ENCODE measurements at regions not wholly inside any gene's neighbourhood (a gene's known extent, or its start where the extent isn't known, plus 50 kb on each side); places are given as distances from the start of the nearest gene placed in this dataset.

- no peak for DNase-seq
These were observed 850.9 kb downstream of the TFAP2A start for GRCh38 chr6:9564021-9564420.

- no peak for DNase-seq
These were observed 851.3 kb downstream of the TFAP2A start for GRCh38 chr6:9563568-9563967.

- DNase-seq, result peak in 1 of 2 experiments; percentile 11
These were observed 860.1 kb downstream of the TFAP2A start for GRCh38 chr6:9554806-9555205.

GRCh38 chr6:9554323-9554722, 860.6 kb downstream of the TFAP2A start:
- DNase-seq, result no peak

- no peak for DNase-seq
These were observed 861.9 kb downstream of the TFAP2A start for GRCh38 chr6:9553002-9553401.

- peak; percentile 1 to 53 for DNase-seq
These were observed 871.2 kb downstream of the TFAP2A start for GRCh38 chr6:9543649-9544048.

- peak; percentile 33 to 61 for DNase-seq
These were observed 874.2 kb downstream of the TFAP2A start for GRCh38 chr6:9540534-9541126.

- DNase-seq, result no peak
These were observed 874.7 kb downstream of the TFAP2A start for GRCh38 chr6:9540126-9540525.

- no peak for DNase-seq
These were observed 875.6 kb downstream of the TFAP2A start for GRCh38 chr6:9539231-9539755.

- no peak for DNase-seq
These were observed 877.5 kb downstream of the TFAP2A start for GRCh38 chr6:9537381-9537780.

GRCh38 chr6:9535106-9535505, 879.8 kb downstream of the TFAP2A start:
- DNase-seq, result no peak

- no peak for DNase-seq
These were observed 882.0 kb downstream of the TFAP2A start for GRCh38 chr6:9532621-9533557.

- DNase-seq, result no peak
These were observed 887.1 kb downstream of the TFAP2A start for GRCh38 chr6:9527679-9528286.

- no peak for DNase-seq
These were observed 891.4 kb downstream of the TFAP2A start for GRCh38 chr6:9523462-9523861.

GRCh38 chr6:9522101-9522500, 892.8 kb downstream of the TFAP2A start:
- no peak for DNase-seq

GRCh38 chr6:9521152-9521530, 893.7 kb downstream of the TFAP2A start:
- no peak for DNase-seq

- DNase-seq, result no peak
These were observed 894.3 kb downstream of the TFAP2A start for GRCh38 chr6:9520417-9521151.

- DNase-seq, result no peak
These were observed 896.4 kb downstream of the TFAP2A start for GRCh38 chr6:9518431-9518830.

- DNase-seq, result peak in 1 of 2 experiments; percentile 3
These were observed 897.1 kb downstream of the TFAP2A start for GRCh38 chr6:9517806-9518205.

- DNase-seq, result no peak
These were observed 899.0 kb downstream of the TFAP2A start for GRCh38 chr6:9515633-9516606.

GRCh38 chr6:9514146-9514545, 900.7 kb downstream of the TFAP2A start:
- no peak for DNase-seq

- no peak for DNase-seq
These were observed 903.7 kb downstream of the TFAP2A start for GRCh38 chr6:9511157-9511556.
